BLaER1 treated with 17β-estradiol and CSF1 and Interleukin-3, amounts not matched to agents 10 nM and 100 nM (cell line): ENCODE measurements at regions not wholly inside any gene's neighbourhood (a gene's known extent, or its start where the extent isn't known, plus 50 kb on each side); places are given as distances from the start of the nearest gene placed in this dataset.

ENCODE experiments used
- H3K27ac ChIP-seq, 11 experiments: shearing (Covaris generic); formaldehyde crosslinking; 2 replicates each; pipeline ENCODE4 v1.8.1; 2022
- H3K27me3 ChIP-seq, 11 experiments: shearing (Covaris generic); formaldehyde crosslinking; 2 replicates each; pipeline ENCODE4 v1.8.1; 2022
- H3K36me3 ChIP-seq, 11 experiments: shearing (Covaris generic); formaldehyde crosslinking; 2 replicates each; pipeline ENCODE4 v1.8.1; 2022
- H3K4me1 ChIP-seq, 10 experiments: shearing (Covaris generic); formaldehyde crosslinking; 2 replicates each; pipeline ENCODE4 v1.8.1; 2022
- H3K4me2 ChIP-seq, 11 experiments: shearing (Covaris generic); formaldehyde crosslinking; 2 replicates each; pipeline ENCODE4 v1.8.1; 2022
- H3K4me3 ChIP-seq, 10 experiments: shearing (Covaris generic); formaldehyde crosslinking; 2 replicates each; pipeline ENCODE4 v1.8.1; 2022
- H3K9ac ChIP-seq, 11 experiments: shearing (Covaris generic); formaldehyde crosslinking; 2 replicates each; pipeline ENCODE4 v1.8.1; 2022
- H3K9me3 ChIP-seq, 11 experiments: shearing (Covaris generic); formaldehyde crosslinking; replicated peaks in 1 of 11; 2 replicates each; pipeline ENCODE4 v1.8.1; 2022
- H4K20me1 ChIP-seq, 11 experiments: shearing (Covaris generic); formaldehyde crosslinking; 2 replicates each; pipeline ENCODE4 v1.8.1; 2022
- Cebpa-rat ChIP-seq, 11 experiments: shearing (Covaris generic); IDR thresholded peaks; 2 replicates each; pipeline ENCODE4 v1.8.1; 2022

- H3K9ac ChIP-seq = peak overlapping the region; percentile 55 to 73 (median 69); a peak in 20 of 22 replicates
- H3K4me2 ChIP-seq = peak overlapping the region; percentile 81 to 92 (median 88)
- peaks cover 57 to 77% (median 68%) of the 10 kb centered on the region in 10 experiments for H3K4me1 ChIP-seq
- peaks cover 0 to 13% (median 0%) of the 10 kb centered on the region in 11 experiments; a peak in 7 of 22 replicates for H3K36me3 ChIP-seq
- peak overlapping the region; percentile 72 to 83 (median 79) for H3K27ac ChIP-seq
- peaks cover 8 to 16% (median 11%) of the 10 kb centered on the region in 11 experiments for H3K9me3 ChIP-seq
- no peaks in the 10 kb centered on the region for H3K27me3 ChIP-seq
- no peaks in the 10 kb centered on the region for H4K20me1 ChIP-seq
- peak overlapping the region; percentile 41 to 61 (median 48); a peak in 19 of 20 replicates for H3K4me3 ChIP-seq
- no peak for TF ChIP-seq Cebpa-rat (IDR thresholded peaks at IDR 0.05)
Measured at GRCh38 chr5:60522292-60522905, 177.6 kb downstream of the DEPDC1B start.

- no peak for TF ChIP-seq Cebpa-rat (IDR thresholded peaks at IDR 0.05)
- Histone ChIP-seq H3K4me2 (peak overlapping the region; percentile 81 to 92 (median 88)), H4K20me1 (no peaks in the 10 kb centered on the region), H3K27me3 (no peaks in the 10 kb centered on the region), H3K4me1 (peaks cover 50 to 69% (median 61%) of the 10 kb centered on the region in 10 experiments), H3K36me3 (peaks cover 0 to 18% (median 0%) of the 10 kb centered on the region in 11 experiments; a peak in 7 of 22 replicates), H3K27ac (peak overlapping the region; percentile 72 to 83 (median 79)), H3K9me3 (peaks cover 13 to 24% (median 19%) of the 10 kb centered on the region in 11 experiments), H3K9ac (peak overlapping the region; percentile 55 to 73 (median 69); a peak in 21 of 22 replicates), H3K4me3 (peak overlapping the region; percentile 41 to 61 (median 48))
Measured at GRCh38 chr5:60521376-60522291, 178.3 kb downstream of the DEPDC1B start.

- no peaks in the 10 kb centered on the region for H4K20me1 ChIP-seq
- H3K9me3 ChIP-seq = peaks cover 13 to 25% (median 19%) of the 10 kb centered on the region in 11 experiments
- peak overlapping the region; percentile 72 to 83 (median 79); a peak in 20 of 22 replicates for H3K27ac ChIP-seq
- H3K9ac ChIP-seq = peak overlapping the region in 9 of 11 experiments; percentile 20 to 73 (median 70); a peak in 11 of 22 replicates
- H3K4me2 ChIP-seq = peak overlapping the region; percentile 81 to 92 (median 88)
- H3K4me3 ChIP-seq = peak overlapping the region in 7 of 10 experiments; percentile 41 to 61 (median 50); a peak in 7 of 20 replicates
- peaks cover 40 to 59% (median 51%) of the 10 kb centered on the region in 10 experiments for H3K4me1 ChIP-seq
- no peak for TF ChIP-seq Cebpa-rat (IDR thresholded peaks at IDR 0.05)
- H3K27me3 ChIP-seq = no peaks in the 10 kb centered on the region
- peaks cover 0 to 18% (median 0%) of the 10 kb centered on the region in 11 experiments; a peak in 7 of 22 replicates for H3K36me3 ChIP-seq
Measured at GRCh38 chr5:60520451-60521227, 179.3 kb downstream of the DEPDC1B start.

GRCh38 chr5:60519372-60519771 lies 180.6 kb downstream of the DEPDC1B start:
- Histone ChIP-seq H4K20me1 (no peaks in the 10 kb centered on the region), H3K27me3 (no peaks in the 10 kb centered on the region), H3K4me2 (peak overlapping the region in 2 of 11 experiments; percentile 85 to 91; a peak in 3 of 22 replicates), H3K9me3 (peaks cover 13 to 25% (median 19%) of the 10 kb centered on the region in 11 experiments), H3K27ac (no peak overlapping the region), H3K4me1 (peaks cover 39 to 61% (median 46%) of the 10 kb centered on the region in 10 experiments), H3K4me3 (no peak overlapping the region), H3K9ac (no peak overlapping the region), H3K36me3 (peaks cover 0 to 18% (median 0%) of the 10 kb centered on the region in 11 experiments; a peak in 7 of 22 replicates)
- TF ChIP-seq Cebpa-rat (IDR thresholded peaks at IDR 0.05) = no peak

DNA sequence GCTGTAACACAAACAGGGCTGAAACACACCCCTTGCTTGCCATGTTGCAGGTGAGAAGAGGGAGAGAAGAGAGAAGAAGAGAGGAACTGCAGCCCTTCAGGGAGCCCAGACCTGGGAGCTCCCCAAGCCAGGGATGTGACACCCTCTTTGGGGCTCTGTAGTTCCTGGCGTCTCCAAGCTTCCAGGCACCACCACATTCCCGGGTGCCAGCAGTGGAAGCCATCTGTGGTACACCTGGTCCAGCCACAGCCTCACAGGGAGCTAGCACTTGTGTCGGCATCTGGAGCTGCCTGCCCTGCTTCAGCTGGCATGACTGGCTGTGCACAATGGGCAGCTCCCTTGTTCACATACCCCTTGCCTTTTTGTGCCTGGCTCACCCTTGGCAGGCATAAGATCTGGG lies 182.1 kb downstream of the DEPDC1B start:
- H3K9me3 ChIP-seq = peaks cover 13 to 25% (median 19%) of the 10 kb centered on the region in 11 experiments
- peaks cover 0 to 18% (median 0%) of the 10 kb centered on the region in 11 experiments; a peak in 7 of 22 replicates for H3K36me3 ChIP-seq
- H3K9ac ChIP-seq = no peak overlapping the region
- no peak overlapping the region for H3K4me2 ChIP-seq
- H3K27ac ChIP-seq = no peak overlapping the region
- no peak for TF ChIP-seq Cebpa-rat (IDR thresholded peaks at IDR 0.05)
- H3K4me1 ChIP-seq = peaks cover 29 to 64% (median 30%) of the 10 kb centered on the region in 10 experiments
- no peaks in the 10 kb centered on the region for H3K27me3 ChIP-seq
- H3K4me3 ChIP-seq = no peak overlapping the region
- no peaks in the 10 kb centered on the region for H4K20me1 ChIP-seq

GRCh38 chr5:60517094-60517694 lies 182.8 kb downstream of the DEPDC1B start:
- Histone ChIP-seq H3K4me3 (no peak overlapping the region), H3K27ac (no peak overlapping the region), H3K36me3 (peaks cover 0 to 18% (median 0%) of the 10 kb centered on the region in 11 experiments; a peak in 7 of 22 replicates), H3K4me1 (peaks cover 22 to 57% (median 24%) of the 10 kb centered on the region in 10 experiments), H3K27me3 (no peaks in the 10 kb centered on the region), H3K4me2 (no peak overlapping the region), H3K9me3 (peaks cover 13 to 25% (median 19%) of the 10 kb centered on the region in 11 experiments), H4K20me1 (no peaks in the 10 kb centered on the region), H3K9ac (no peak overlapping the region)
- no peak for TF ChIP-seq Cebpa-rat (IDR thresholded peaks at IDR 0.05)

GRCh38 chr5:60516688-60517087 lies 183.3 kb downstream of the DEPDC1B start:
- Histone ChIP-seq H4K20me1 (no peaks in the 10 kb centered on the region), H3K9me3 (peaks cover 13 to 25% (median 19%) of the 10 kb centered on the region in 11 experiments)

GRCh38 chr5:60514152-60514551 lies 185.8 kb downstream of the DEPDC1B start:
- Histone ChIP-seq H3K27me3 (no peaks in the 10 kb centered on the region), H3K4me1 (peaks cover 0 to 29% (median 0%) of the 10 kb centered on the region in 10 experiments; a peak in 7 of 20 replicates), H3K4me2 (peak overlapping the region in 4 of 11 experiments; percentile 13 to 55 (median 32); a peak in 5 of 22 replicates), H3K36me3 (peaks cover 0 to 18% (median 0%) of the 10 kb centered on the region in 11 experiments; a peak in 7 of 22 replicates), H3K9me3 (peaks cover 13 to 25% (median 19%) of the 10 kb centered on the region in 11 experiments), H4K20me1 (no peaks in the 10 kb centered on the region), H3K4me3 (no peak overlapping the region), H3K27ac (peak overlapping the region in 2 of 11 experiments; percentile 20 to 30; a peak in 2 of 22 replicates), H3K9ac (no peak overlapping the region)
- no peak for TF ChIP-seq Cebpa-rat (IDR thresholded peaks at IDR 0.05)

More at GRCh38 chr5:60516688-60517087, 183.3 kb downstream of the DEPDC1B start:
- H3K27ac ChIP-seq = no peak overlapping the region
- TF ChIP-seq Cebpa-rat (IDR thresholded peaks at IDR 0.05) = no peak
- no peak overlapping the region for H3K4me3 ChIP-seq
- no peak overlapping the region for H3K4me2 ChIP-seq
- H3K9ac ChIP-seq = no peak overlapping the region
- no peaks in the 10 kb centered on the region for H3K27me3 ChIP-seq
- H3K36me3 ChIP-seq = peaks cover 0 to 18% (median 0%) of the 10 kb centered on the region in 11 experiments; a peak in 7 of 22 replicates
- H3K4me1 ChIP-seq = peaks cover 17 to 54% (median 19%) of the 10 kb centered on the region in 10 experiments
